Naive thymus-derived CD4-positive, alpha-beta T cell (primary cell): ENCODE measurements at regions not wholly inside any gene's neighbourhood (a gene's known extent, or its start where the extent isn't known, plus 50 kb on each side); places are given as distances from the start of the nearest gene placed in this dataset.

ENCODE experiments used
- ATAC-seq: fragments of 150-1000 bp; cut with Tn5 transposase; 2 replicates; pipeline ENCODE4 v1.10.0; 2021; ENCODE audit warnings: mild to moderate bottlenecking, moderate library complexity
- CTCF ChIA-PET: fragments of 350-600 bp; sonication (Branson Sonifier 250); formaldehyde crosslinking; loops from one replicate; lab custom pipeline; 2021; ENCODE audit warnings: antibody characterized with exemption; lab: Charles Lee
- POLR2A ChIA-PET: fragments of 350-600 bp; sonication (Branson Sonifier 250); formaldehyde crosslinking; loops from one replicate; lab custom pipeline; 2021; ENCODE audit warnings: antibody characterized with exemption, inconsistent platforms; lab: Charles Lee
- DNase-seq, 9 donors: peaks; one replicate each; pipeline versions ENCODE4 v3.0.0 to v3.0.0-alpha.2; 2020 to 2022; ENCODE audit warnings: mixed read lengths in 1 of 9
- H3K27ac ChIP-seq: one replicate; pipeline ENCODE4 v1.7.0; 2013; ENCODE audit warnings: mild to moderate bottlenecking, low read depth, low read length, moderate library complexity
- H3K27me3 ChIP-seq, 2 donors: one replicate each; pipeline ENCODE4 v1.7.0; 2013; ENCODE audit warnings: low read length in 2 of 2, mild to moderate bottlenecking in 2 of 2, moderate library complexity in 2 of 2; ENCODE audit not compliant: control insufficient read depth in 2 of 2, insufficient read depth in 2 of 2
- H3K36me3 ChIP-seq, 3 experiments: 1 replicate in 2 of 3; 2 replicates in 1 of 3; pipeline ENCODE4 v1.7.0; 2013; ENCODE audit warnings: low read length in 3 of 3, mild to moderate bottlenecking in 3 of 3, moderate library complexity in 1 of 3; ENCODE audit not compliant: insufficient read depth in 3 of 3, control insufficient read depth in 2 of 3
- H3K4me1 ChIP-seq, 2 donors: one replicate each; pipeline ENCODE4 v1.7.0; 2013; ENCODE audit warnings: low read length in 2 of 2, mild to moderate bottlenecking in 2 of 2, moderate library complexity in 1 of 2; ENCODE audit not compliant: control insufficient read depth in 2 of 2, insufficient read depth in 2 of 2
- H3K4me3 ChIP-seq: 2 replicates; pipeline ENCODE4 v1.7.0; 2013; ENCODE audit warnings: mild to moderate bottlenecking, low read length
- H3K9me3 ChIP-seq, 3 experiments: 1 replicate in 2 of 3; 2 replicates in 1 of 3; pipeline ENCODE4 v1.7.0; 2013; ENCODE audit warnings: low read length in 3 of 3; ENCODE audit not compliant: control insufficient read depth in 2 of 3
- H3K27ac Mint-ChIP-seq, 9 donors: one replicate each; pipeline ENCODE4 v1.8.0; 2020 to 2022; ENCODE audit warnings: mixed read lengths in 9 of 9, mild to moderate bottlenecking in 8 of 9, moderate library complexity in 5 of 9, inconsistent platforms in 2 of 9
- H3K27me3 Mint-ChIP-seq, 5 donors: one replicate each; pipeline ENCODE4 v1.8.0; 2021 to 2022; ENCODE audit warnings: mixed read lengths in 5 of 5, mild to moderate bottlenecking in 1 of 5
- H3K36me3 Mint-ChIP-seq, 5 donors: one replicate each; pipeline ENCODE4 v1.8.0; 2020 to 2022; ENCODE audit warnings: mixed read lengths in 5 of 5, mild to moderate bottlenecking in 3 of 5, inconsistent platforms in 1 of 5
- H3K4me1 Mint-ChIP-seq, 7 donors: one replicate each; pipeline ENCODE4 v1.8.0; 2020 to 2022; ENCODE audit warnings: mixed read lengths in 7 of 7, mild to moderate bottlenecking in 3 of 7, inconsistent platforms in 1 of 7
- H3K4me3 Mint-ChIP-seq, 10 donors: one replicate each; pipeline ENCODE4 v1.8.0; 2020 to 2022; ENCODE audit warnings: mild to moderate bottlenecking in 10 of 10, mixed read lengths in 10 of 10, moderate library complexity in 6 of 10, inconsistent platforms in 2 of 10
- H3K9me3 Mint-ChIP-seq, 11 donors: one replicate each; pipeline ENCODE4 v1.8.0; 2020 to 2022; ENCODE audit warnings: mixed read lengths in 11 of 11, mild to moderate bottlenecking in 4 of 11, inconsistent platforms in 1 of 11, moderate library complexity in 1 of 11
- intact Hi-C, 2 donors: fragments of 100-400 bp; cut with micrococcal nuclease; formaldehyde crosslinking; loops; one replicate each; pipeline ENCODE4 v1.15.1; 2023

DNA sequence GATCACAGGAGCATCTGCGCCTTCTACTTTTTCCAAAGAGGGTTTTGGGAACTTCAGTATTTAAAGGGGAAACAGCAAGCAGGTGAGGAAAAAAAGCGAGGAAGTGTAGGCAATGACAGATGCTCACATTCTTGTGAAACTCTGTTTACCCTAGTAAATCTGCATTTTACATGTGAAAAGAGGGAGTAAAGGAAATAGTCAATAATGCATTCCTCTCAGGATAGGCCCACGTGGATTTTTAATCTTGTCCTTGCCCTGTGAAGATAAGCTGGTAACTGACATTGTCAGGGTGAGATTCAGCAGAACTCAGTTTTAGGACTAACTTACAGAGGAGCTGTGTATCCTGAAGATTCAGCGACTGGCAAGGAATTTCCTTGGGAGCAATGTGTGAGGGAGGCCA, 1119.2 kb upstream of the TMEM132C start:
- H3K9me3 Mint-ChIP-seq: peaks cover 0 to 15% (median 4%) of the 10 kb centered on the region in 11 donors
- H3K4me1 Mint-ChIP-seq: peaks cover 0 to 16% (median 9%) of the 10 kb centered on the region in 7 donors
- Histone ChIP-seq H3K27me3 (no peaks in the 10 kb centered on the region), H3K4me3 (no peak overlapping the region), H3K4me1 (no peaks in the 10 kb centered on the region), H3K36me3 (no peaks in the 10 kb centered on the region), H3K9me3 (no peaks in the 10 kb centered on the region), H3K27ac (no peak overlapping the region)
- no peak for DNase-seq
- H3K27me3 Mint-ChIP-seq: peaks cover 0 to 12% (median 4%) of the 10 kb centered on the region in 5 donors
- POLR2A ChIA-PET: interaction anchor here (1.1 kb wide), 1 partner anchor 18 kb away, joined by 4 read pairs; no protein-coding TSS in a partner anchor
- no peak overlapping the region for H3K27ac Mint-ChIP-seq
- H3K4me3 Mint-ChIP-seq: peak overlapping the region in 2 of 10 donors; percentile 32 to 36
- CTCF ChIA-PET: no interaction called here
- ATAC-seq: no peak
- no peaks in the 10 kb centered on the region for H3K36me3 Mint-ChIP-seq
- intact Hi-C loops: no loop called here

DNA sequence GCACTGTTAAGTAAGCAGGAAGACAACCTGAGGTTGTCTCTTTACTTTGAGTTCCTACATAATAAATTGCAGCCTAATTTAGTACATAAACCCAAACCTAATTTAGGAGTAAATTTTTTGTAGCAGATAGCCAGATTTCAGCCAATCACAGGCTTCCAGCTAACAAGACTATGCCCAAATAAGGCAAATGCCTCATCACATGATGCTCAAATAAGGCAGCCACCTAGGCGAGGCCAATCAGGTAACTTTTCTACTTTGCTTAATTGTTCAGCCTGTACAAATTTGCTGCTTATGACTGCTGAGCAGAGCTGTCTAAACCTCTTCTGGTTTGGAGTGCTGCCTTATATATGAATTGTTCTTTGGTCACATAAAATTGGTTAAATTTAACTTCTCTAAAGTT, 1118.7 kb upstream of the TMEM132C start:
- H3K9me3 Mint-ChIP-seq: peaks cover 0 to 13% (median 4%) of the 10 kb centered on the region in 11 donors
- POLR2A ChIA-PET: interaction anchor here (1.1 kb wide), 1 partner anchor 17 kb away, joined by 4 read pairs; no protein-coding TSS in a partner anchor
- ATAC-seq (no peak), DNase-seq (no peak)
- Histone ChIP-seq H3K36me3 (no peaks in the 10 kb centered on the region), H3K9me3 (no peaks in the 10 kb centered on the region), H3K4me3 (no peak overlapping the region), H3K4me1 (no peaks in the 10 kb centered on the region), H3K27me3 (no peaks in the 10 kb centered on the region), H3K27ac (no peak overlapping the region)
- no peak overlapping the region for H3K4me3 Mint-ChIP-seq
- CTCF ChIA-PET: no interaction called here
- H3K4me1 Mint-ChIP-seq: peaks cover 0 to 16% (median 9%) of the 10 kb centered on the region in 7 donors
- intact Hi-C loops: no loop called here
- H3K27me3 Mint-ChIP-seq: peaks cover 0 to 18% (median 4%) of the 10 kb centered on the region in 5 donors
- H3K27ac Mint-ChIP-seq: no peak overlapping the region
- no peaks in the 10 kb centered on the region for H3K36me3 Mint-ChIP-seq

DNA sequence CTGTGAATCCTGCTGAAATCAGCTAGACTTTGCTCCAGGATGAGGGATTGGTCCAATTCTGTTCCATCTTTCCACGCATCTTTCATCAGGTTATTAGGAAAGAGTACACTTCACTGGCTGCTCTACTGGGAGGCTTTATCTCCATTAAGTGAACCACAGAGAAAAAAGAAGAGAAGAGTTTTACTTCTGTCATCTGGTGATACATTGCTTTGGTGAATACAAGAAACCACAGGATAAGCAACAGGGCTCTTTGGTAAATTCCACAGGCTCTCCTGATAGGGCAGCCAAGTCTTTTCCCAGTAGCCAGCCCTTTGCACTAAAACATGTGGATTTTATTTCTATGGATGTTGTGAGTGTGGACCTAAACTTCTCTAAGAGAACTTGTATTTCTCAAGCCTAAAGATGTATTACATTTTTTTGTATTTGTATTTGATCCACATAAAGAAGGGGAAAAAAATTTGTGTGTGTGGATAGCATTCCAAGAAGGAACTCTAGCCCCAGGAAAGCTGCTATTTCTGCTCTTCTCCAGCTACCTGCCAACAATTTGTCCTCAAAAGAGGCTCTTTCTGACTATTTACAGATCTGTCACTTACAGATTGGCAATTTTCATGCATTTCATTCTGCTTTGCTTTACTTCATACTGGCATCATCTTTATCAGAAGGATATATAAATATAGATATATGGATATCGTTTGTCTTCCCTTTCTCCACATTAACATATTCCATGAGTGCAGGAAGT, 1117.6 kb upstream of the TMEM132C start:
- Histone ChIP-seq H3K9me3 (no peaks in the 10 kb centered on the region), H3K27me3 (no peaks in the 10 kb centered on the region), H3K4me1 (no peaks in the 10 kb centered on the region), H3K36me3 (no peaks in the 10 kb centered on the region), H3K4me3 (no peak overlapping the region), H3K27ac (no peak overlapping the region)
- ChIA-PET CTCF (no interaction called here), POLR2A (no interaction called here)
- no peaks in the 10 kb centered on the region for H3K36me3 Mint-ChIP-seq
- H3K9me3 Mint-ChIP-seq: peaks cover 0 to 8% (median 1%) of the 10 kb centered on the region in 11 donors
- no peak for ATAC-seq
- H3K4me3 Mint-ChIP-seq: no peak overlapping the region
- H3K4me1 Mint-ChIP-seq: peaks cover 0 to 14% (median 8%) of the 10 kb centered on the region in 7 donors
- H3K27ac Mint-ChIP-seq: no peak overlapping the region
- intact Hi-C loops: no loop called here
- H3K27me3 Mint-ChIP-seq: peaks cover 0 to 10% (median 2%) of the 10 kb centered on the region in 5 donors
- no peak for DNase-seq

- Histone ChIP-seq H3K36me3 (no peaks in the 10 kb centered on the region), H3K27me3 (no peaks in the 10 kb centered on the region), H3K4me3 (no peak overlapping the region), H3K4me1 (no peaks in the 10 kb centered on the region), H3K9me3 (no peaks in the 10 kb centered on the region), H3K27ac (no peak overlapping the region)
- DNase-seq: no peak
- ChIA-PET POLR2A (no interaction called here), CTCF (no interaction called here)
- intact Hi-C loops: no loop called here
- no peak overlapping the region for H3K27ac Mint-ChIP-seq
- no peak for ATAC-seq
- H3K27me3 Mint-ChIP-seq: peaks cover 0 to 10% (median 2%) of the 10 kb centered on the region in 5 donors
- no peaks in the 10 kb centered on the region for H3K36me3 Mint-ChIP-seq
- no peak overlapping the region for H3K4me3 Mint-ChIP-seq
- H3K4me1 Mint-ChIP-seq: peaks cover 0 to 10% (median 5%) of the 10 kb centered on the region in 7 donors
- H3K9me3 Mint-ChIP-seq: peaks cover 0 to 8% (median 1%) of the 10 kb centered on the region in 11 donors
Observed at GRCh38 chr12:127150028-127150427, 1116.9 kb upstream of the TMEM132C start.

- ATAC-seq (no peak), DNase-seq (no peak)
- Mint-ChIP-seq H3K27me3 (peaks cover 0 to 10% (median 2%) of the 10 kb centered on the region in 5 donors), H3K9me3 (peaks cover 0 to 8% (median 1%) of the 10 kb centered on the region in 11 donors), H3K27ac (no peak overlapping the region), H3K36me3 (no peaks in the 10 kb centered on the region), H3K4me3 (no peak overlapping the region), H3K4me1 (peaks cover 0 to 9% (median 4%) of the 10 kb centered on the region in 7 donors)
- POLR2A ChIA-PET: no interaction called here
- no peaks in the 10 kb centered on the region for H3K4me1 ChIP-seq
- intact Hi-C loops: no loop called here
- H3K4me3 ChIP-seq: no peak overlapping the region
- H3K9me3 ChIP-seq: no peaks in the 10 kb centered on the region
- CTCF ChIA-PET: no interaction called here
- H3K36me3 ChIP-seq: no peaks in the 10 kb centered on the region
- no peak overlapping the region for H3K27ac ChIP-seq
- no peaks in the 10 kb centered on the region for H3K27me3 ChIP-seq
Observed at GRCh38 chr12:127150479-127150878, 1116.5 kb upstream of the TMEM132C start.

DNA sequence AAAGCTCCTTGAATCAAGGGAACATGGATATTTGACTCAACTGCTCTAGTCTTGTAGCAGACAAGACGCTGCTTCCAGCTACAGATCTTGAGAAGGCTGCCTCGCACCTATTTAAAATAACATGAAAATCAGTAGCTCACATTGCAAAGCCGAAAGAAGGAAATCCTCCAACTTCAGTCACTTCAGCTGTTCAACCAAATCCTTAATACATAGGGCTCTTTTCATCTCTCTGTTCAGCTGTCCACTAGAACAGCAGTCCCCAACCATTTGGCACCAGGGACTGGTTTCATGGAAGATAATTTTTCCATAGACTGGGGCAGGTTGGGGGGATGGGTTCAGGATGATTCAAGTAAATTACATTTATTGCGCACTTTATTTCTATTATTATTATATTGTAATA, 1116.0 kb upstream of the TMEM132C start:
- ATAC-seq (no peak), DNase-seq (no peak)
- Histone ChIP-seq H3K4me1 (no peaks in the 10 kb centered on the region), H3K36me3 (no peaks in the 10 kb centered on the region), H3K27ac (no peak overlapping the region), H3K4me3 (no peak overlapping the region), H3K27me3 (no peaks in the 10 kb centered on the region), H3K9me3 (no peaks in the 10 kb centered on the region)
- Mint-ChIP-seq H3K4me1 (peaks cover 0 to 5% (median 0%) of the 10 kb centered on the region in 7 donors), H3K9me3 (peaks cover 0 to 8% (median 1%) of the 10 kb centered on the region in 11 donors), H3K36me3 (no peaks in the 10 kb centered on the region), H3K4me3 (no peak overlapping the region), H3K27me3 (peaks cover 0 to 10% (median 2%) of the 10 kb centered on the region in 5 donors), H3K27ac (no peak overlapping the region)
- CTCF ChIA-PET: no interaction called here
- intact Hi-C loops: no loop called here
- POLR2A ChIA-PET: interaction anchor here (0.8 kb wide), 1 partner anchor 16 kb away, joined by 3 read pairs; no protein-coding TSS in a partner anchor

DNA sequence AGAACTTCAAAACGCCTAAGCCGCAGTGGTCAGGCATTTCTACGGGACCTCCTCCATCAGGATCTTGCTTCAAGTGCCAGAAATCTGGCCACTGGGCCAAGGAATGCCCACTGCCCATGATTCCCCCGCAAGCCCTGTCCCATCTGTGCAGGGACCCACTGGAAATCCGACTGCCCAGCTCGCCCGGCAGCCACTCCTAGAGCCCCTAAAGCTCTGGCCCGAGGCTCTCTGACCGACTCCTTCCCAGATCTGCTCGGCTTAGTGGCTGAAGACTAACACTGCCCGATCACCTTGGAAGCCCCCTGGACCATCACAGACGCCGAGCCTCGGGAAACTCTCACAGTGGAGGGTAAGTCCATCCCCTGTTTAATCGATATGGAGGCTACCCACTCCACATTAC, 1113.0 kb upstream of the TMEM132C start:
- no peak for ATAC-seq
- intact Hi-C loops: no loop called here
- Mint-ChIP-seq H3K27me3 (peaks cover 0 to 8% (median 2%) of the 10 kb centered on the region in 5 donors), H3K4me3 (no peak overlapping the region), H3K27ac (no peak overlapping the region), H3K9me3 (peaks cover 0 to 3% (median 0%) of the 10 kb centered on the region in 11 donors), H3K36me3 (no peaks in the 10 kb centered on the region), H3K4me1 (no peaks in the 10 kb centered on the region)
- no peaks in the 10 kb centered on the region for H3K27me3 ChIP-seq
- no peaks in the 10 kb centered on the region for H3K9me3 ChIP-seq
- no peak overlapping the region for H3K27ac ChIP-seq
- ChIA-PET POLR2A (no interaction called here), CTCF (no interaction called here)
- no peak overlapping the region for H3K4me3 ChIP-seq
- no peaks in the 10 kb centered on the region for H3K36me3 ChIP-seq
- DNase-seq: no peak
- H3K4me1 ChIP-seq: no peaks in the 10 kb centered on the region
